GM21825 (cell line): ENCODE measurements at regions not wholly inside any gene's neighbourhood (a gene's known extent, or its start where the extent isn't known, plus 50 kb on each side); places are given as distances from the start of the nearest gene placed in this dataset.
A peak's percentile ranks its signal among the peaks of the same experiment; 100 is the strongest.
"Not testable (repeated sequence)": the region's sequence is repeated elsewhere in the genome, so short reads cannot be mapped to it uniquely, and the experiment has no call there.

Source experiments
- ATAC-seq: cut with Tn5 transposase; IDR thresholded peaks from one replicate; pipeline ENCODE4 v1.9.1; 2021; ENCODE audit warnings: mild to moderate bottlenecking, moderate library complexity; ENCODE audit not compliant: unreplicated experiment

- ATAC-seq: no peak
Observed at GRCh38 chr19:27858981-27859581, 1353.9 kb downstream of the UQCRFS1 start.

GRCh38 chr19:27852931-27853330 lies 1360.0 kb downstream of the UQCRFS1 start:
- ATAC-seq: not testable (repeated sequence)

GRCh38 chr19:27851543-27852060 lies 1361.3 kb downstream of the UQCRFS1 start:
- no peak for ATAC-seq

- ATAC-seq: no peak
Observed at GRCh38 chr19:27851002-27851481, 1361.9 kb downstream of the UQCRFS1 start.

- ATAC-seq: no peak
Observed at GRCh38 chr19:27846944-27847343, 1366.0 kb downstream of the UQCRFS1 start.

GRCh38 chr19:27844261-27844660 lies 1368.7 kb downstream of the UQCRFS1 start:
- no peak for ATAC-seq

- ATAC-seq: no peak
Observed at GRCh38 chr19:27843861-27844260, 1369.1 kb downstream of the UQCRFS1 start.

GRCh38 chr19:27833031-27833430 lies 1379.9 kb downstream of the UQCRFS1 start:
- no peak for ATAC-seq

- no peak for ATAC-seq
Observed at GRCh38 chr19:27828829-27829228, 1384.1 kb downstream of the UQCRFS1 start.

GRCh38 chr19:27824108-27824507 lies 1388.8 kb downstream of the UQCRFS1 start:
- no peak for ATAC-seq

GRCh38 chr19:27822336-27822735 lies 1390.6 kb downstream of the UQCRFS1 start:
- no peak for ATAC-seq

GRCh38 chr19:27821418-27822018 lies 1391.4 kb downstream of the UQCRFS1 start:
- no peak for ATAC-seq

- ATAC-seq: no peak
Observed at GRCh38 chr19:27815985-27816384, 1397.0 kb downstream of the UQCRFS1 start.

GRCh38 chr19:27814834-27815233 lies 1398.1 kb downstream of the UQCRFS1 start:
- ATAC-seq: not testable (repeated sequence)

GRCh38 chr19:27814274-27814673 lies 1398.7 kb downstream of the UQCRFS1 start:
- ATAC-seq: not testable (repeated sequence)

GRCh38 chr19:27806471-27807070 lies 1406.4 kb downstream of the UQCRFS1 start:
- no peak for ATAC-seq

GRCh38 chr19:27805848-27806247 lies 1407.1 kb downstream of the UQCRFS1 start:
- ATAC-seq: no peak

GRCh38 chr19:27802293-27802692 lies 1410.7 kb downstream of the UQCRFS1 start:
- not testable (repeated sequence) for ATAC-seq

- ATAC-seq: no peak
Observed at GRCh38 chr19:27796540-27796939, 1416.4 kb downstream of the UQCRFS1 start.

- ATAC-seq: no peak
Observed at GRCh38 chr19:27796073-27796472, 1416.9 kb downstream of the UQCRFS1 start.

GRCh38 chr19:27795369-27795768 lies 1417.6 kb downstream of the UQCRFS1 start:
- ATAC-seq: no peak

- ATAC-seq: peak; percentile 3
Observed at GRCh38 chr19:27794494-27795042, 1418.4 kb downstream of the UQCRFS1 start.
